ENCODE measurements at regions not wholly inside any gene's neighbourhood (a gene's known extent, or its start where the extent isn't known, plus 50 kb on each side); places are given as distances from the start of the nearest gene placed in this dataset.
"Not testable (repeated sequence)": the region's sequence is repeated elsewhere in the genome, so short reads cannot be mapped to it uniquely, and the experiment has no call there.

DNA sequence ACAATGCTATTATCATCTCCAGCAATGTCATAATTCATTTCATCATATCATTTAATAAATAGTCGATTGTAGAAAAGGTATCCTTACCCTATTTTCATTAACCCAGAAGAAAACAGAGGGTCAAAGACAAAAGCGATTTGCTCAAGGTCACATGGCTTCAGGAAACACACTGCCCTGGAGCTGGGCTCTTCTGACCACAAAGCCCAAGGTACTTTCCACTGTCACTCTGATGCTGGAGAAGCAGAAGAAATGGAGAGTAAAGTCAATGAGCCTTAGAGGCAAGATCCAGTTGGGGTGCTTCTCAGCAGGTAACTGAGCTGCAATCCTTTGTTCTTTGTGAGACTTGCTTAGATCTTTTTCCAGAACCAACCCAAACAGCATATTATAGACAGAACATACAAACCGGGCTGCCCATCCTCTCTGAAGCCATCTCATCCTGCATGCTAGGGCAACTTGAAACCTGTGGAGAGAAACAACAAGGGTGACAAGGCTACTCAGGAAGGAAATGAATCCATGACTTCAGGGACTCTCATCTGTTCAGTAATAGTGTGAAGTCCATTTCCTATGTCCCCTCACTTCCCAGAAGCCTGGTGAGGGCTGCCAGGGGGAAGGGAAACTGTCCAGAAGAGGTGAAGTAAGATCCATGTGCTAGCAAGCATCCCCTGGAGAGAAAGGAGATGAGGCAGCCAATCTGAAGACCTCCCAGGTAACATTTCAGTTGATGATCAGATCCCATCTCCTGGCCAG, 148.6 kb upstream of the SVIL start:
- DNase-seq, result no peak

DNA sequence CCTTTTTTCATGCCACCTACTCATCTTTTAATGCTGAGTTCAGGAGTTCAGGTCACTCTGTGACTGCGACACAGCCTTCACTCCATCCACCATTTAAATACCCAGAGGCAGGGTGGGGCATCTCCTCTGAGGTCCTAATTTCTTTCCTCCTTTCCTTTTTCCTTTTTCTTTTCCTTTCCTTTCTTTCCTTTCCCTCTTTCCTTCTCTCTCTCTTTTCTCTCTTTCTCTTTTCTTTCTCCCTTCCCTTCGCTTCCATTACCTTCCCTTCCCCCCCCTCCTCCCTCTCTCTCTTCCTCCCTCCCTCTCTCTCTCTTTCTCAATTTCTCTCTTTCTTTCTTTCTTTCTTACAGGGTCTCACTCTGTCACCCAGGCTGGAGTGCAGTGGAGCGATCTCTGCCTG, 145.9 kb upstream of the SVIL start:
- no peak for DNase-seq

- DNase-seq, result no peak
Measured at GRCh38 chr10:29780096-29780495, 145.3 kb upstream of the SVIL start.

- no peak for DNase-seq
Measured at GRCh38 chr10:29776246-29776645, 141.5 kb upstream of the SVIL start.

DNA sequence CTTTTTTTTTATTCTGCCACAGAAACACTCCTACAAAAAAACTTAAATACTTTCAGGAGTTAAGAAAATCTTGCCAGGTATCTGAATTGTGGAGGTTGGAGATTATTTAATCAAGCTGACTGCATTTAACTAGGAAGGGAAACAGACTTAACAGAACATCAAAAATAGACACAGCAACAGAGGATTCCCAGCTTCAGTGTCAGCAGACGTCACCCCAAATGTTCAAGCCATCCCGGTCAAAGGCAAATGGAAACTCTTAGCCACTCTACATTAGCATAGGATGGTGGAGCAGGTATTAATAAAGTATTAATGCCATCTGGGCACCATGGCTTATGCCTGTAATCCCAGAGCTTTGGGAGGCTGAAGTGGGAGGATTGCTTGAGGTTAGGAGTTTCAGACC, 139.7 kb upstream of the SVIL start:
- DNase-seq, result no peak

DNA sequence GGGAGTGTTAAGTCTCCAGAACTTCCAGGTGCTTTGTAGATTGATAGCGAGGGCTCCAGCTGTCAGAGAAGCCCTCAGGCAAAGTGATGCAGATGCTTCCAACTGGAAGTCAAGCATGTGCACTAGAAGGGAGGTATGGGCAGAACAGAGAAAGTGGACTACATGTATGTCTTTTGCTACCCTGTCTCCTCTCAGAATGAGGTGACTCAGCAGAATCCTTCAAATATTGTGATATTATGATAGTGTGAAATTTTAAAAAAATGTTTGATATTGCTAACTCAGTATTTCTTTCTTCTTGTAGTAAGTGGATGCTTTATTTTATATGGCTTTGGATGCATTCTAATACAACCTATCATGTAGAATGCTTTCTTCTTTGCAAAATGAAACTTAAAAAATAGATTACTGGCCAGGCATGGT, 138.9 kb upstream of the SVIL start:
- no peak for DNase-seq

- DNase-seq, result no peak
Measured at GRCh38 chr10:29772403-29772802, 137.6 kb upstream of the SVIL start.

GRCh38 chr10:29771376-29771775, 136.6 kb upstream of the SVIL start:
- DNase-seq, result no peak

- DNase-seq, result not testable (repeated sequence)
Measured at GRCh38 chr10:29769277-29769676, 134.5 kb upstream of the SVIL start.

GRCh38 chr10:29767968-29768367, 133.2 kb upstream of the SVIL start:
- DNase-seq, result no peak

DNA sequence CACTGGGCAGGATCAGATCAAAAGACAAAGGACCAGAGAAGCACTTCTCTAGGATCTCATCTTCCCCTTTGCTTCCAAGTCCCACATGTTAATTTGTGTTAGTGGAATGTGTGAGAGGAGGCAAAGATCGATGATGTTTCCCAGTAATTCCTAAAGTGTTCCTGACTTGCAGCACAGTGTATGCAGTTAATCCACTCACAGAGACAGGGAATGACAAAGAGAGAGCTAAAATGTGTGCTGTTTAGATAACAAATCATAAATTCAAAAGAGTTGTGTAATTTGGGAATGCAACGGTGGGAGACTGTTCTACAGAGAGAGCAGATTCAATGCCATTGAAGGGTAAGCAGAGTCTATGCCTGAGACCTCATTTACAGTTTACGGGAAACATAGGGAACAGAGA, 132.0 kb upstream of the SVIL start:
- DNase-seq, result no peak

DNA sequence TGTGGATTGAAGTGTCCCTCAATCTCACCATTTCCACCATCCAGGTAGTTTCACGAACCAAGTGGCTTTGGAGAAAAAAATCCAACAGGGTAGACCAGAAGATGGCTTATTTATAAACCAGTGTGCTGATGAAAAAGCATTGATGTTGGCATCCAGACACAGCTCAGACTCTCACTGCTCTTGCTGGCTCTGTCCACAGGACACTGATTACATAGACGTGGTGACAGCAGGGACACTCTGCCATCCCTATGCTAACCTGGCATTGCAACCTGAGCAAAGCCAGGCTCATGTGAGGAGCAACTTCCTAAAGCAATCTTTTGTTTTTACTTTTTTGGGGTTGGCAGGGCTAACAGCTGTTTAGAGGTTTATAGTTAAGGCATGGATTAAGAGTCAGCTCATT, 130.6 kb upstream of the SVIL start:
- DNase-seq, result no peak

GRCh38 chr10:29763396-29763795, 128.6 kb upstream of the SVIL start:
- DNase-seq, result no peak

DNA sequence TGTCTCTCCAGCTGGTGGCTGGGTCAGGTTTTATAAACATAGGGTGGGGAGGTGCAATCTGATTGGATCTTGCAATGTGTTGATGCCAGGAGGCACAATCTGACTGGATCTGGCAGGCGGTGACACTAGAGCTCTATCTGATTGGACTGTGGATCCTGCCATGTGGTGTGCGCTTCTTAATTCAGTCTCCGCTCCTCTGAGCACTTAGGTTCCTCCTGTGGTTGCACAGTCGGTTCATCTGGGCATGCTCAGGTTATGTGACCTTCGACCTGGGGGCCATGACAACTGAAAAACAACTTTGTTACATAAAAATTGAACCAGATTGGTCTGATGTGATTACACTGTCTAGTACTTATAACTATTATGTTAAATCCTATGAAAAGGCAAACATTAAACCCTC, 127.1 kb upstream of the SVIL start:
- DNase-seq, result no peak

DNA sequence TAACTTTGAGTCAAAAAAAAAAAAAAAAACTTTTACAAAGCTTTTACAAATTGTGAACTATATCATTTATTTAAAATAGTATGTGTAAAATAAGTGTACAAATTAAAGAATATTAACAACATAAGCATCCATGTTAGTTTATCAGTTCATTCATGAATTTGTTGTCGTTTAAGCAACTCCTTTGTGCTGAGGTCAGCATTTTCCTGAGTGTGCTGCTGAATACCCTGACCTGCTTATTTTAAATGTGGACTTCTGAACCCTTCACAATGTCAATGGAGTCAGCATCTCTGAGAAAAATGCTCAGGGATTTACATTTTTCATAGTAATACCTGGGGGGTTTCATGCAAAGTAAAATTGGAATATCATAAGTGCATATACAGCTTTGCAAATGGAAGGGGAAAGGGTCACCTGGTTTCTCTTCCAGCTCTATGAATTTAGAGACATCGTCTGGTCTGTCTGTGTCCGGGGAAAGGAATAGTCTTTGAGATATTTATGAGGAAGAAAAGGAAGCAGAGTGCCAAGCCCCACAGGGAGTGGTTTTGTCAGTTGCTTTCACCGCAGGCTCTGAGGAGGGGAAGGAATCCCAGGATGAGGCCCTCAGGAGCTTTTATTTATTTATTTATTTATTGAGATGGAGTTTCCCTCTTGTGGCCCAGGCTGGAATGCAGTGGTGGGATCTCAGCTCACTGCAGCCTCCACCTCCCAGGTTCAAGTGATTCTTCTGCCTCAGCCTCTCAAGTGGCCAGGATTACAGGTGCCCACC, 125.5 kb upstream of the SVIL start:
- no peak for DNase-seq

GRCh38 chr10:29757551-29758297, 123.0 kb upstream of the SVIL start:
- no peak for DNase-seq

DNA sequence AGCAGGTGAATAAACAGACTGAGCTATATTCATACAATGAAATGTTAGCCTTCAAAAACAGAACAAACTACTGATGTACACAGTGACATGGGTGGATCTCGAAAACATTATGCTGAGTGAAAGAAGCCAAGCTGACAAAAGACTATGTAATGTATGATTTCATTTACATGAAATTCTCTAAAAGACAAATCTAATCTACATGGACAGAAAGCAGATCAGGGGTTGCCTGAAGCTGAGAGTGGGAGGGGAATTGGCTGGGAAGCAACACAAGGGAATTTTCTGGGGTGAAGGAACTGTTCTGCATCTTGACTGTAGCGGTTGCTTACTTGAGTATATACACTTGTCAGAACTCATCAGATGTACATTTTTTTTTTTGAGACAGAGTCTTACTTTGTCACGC, 121.7 kb upstream of the SVIL start:
- no peak for DNase-seq

DNA sequence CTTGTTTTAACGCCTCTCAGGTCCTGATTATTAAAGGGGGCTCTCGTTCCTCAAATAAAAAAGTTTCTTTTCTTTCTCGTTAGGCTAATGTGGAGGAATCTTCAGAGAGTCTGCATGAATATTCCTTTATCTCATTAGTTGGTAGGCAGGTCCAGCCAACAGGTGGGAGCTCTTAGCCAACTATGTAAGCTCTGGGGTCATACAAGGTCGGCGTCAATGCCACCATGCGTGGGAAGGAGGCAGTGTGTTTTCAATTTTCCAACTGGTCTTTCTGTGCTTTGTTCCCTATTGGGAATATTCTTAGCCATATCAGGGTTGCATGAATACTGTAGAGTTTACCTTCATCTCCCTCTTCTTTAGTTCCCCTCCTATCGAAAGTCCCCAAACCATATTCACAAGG, 118.5 kb upstream of the SVIL start:
- DNase-seq, result no peak

DNA sequence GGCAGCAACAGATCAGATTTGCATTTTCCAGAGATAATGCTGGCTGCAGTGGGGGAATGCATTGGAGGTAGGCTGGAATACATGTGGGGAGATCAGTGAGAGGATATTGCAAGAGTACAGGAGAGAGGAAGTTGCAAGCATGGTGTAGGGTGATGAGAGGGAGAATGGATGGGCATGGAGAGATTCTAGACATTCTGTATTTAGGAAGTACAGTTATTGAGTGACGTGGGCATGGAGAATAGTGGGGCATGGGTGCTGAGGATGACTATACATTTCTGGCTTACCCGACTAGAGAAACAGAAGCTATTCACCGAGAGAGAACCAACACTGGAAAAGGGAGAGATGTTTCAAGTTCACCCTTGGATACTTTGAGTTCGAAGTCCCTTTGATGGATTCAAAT, 116.9 kb upstream of the SVIL start:
- DNase-seq, result no peak

DNA sequence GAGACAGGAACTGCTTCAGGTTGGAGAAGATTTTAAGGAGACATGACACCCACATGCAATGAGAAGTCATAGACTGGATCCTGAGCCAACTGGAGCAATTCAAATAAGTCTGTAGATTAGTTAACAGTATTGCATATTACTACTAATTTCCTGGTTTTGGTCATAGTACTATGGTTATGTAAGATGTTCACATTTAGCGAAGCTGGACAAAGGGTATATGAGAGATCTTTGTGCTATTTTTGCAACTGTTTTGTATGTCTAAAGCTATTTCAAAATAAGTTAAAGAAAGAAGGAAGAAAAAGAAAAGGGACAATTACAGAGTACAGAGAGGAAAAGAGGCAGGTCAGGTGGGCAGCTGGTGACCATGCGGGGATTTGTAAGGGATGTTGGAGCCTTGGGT, 116.5 kb upstream of the SVIL start:
- no peak for DNase-seq

- DNase-seq, result no peak
Measured at GRCh38 chr10:29749150-29749549, 114.4 kb upstream of the SVIL start.

- no peak for DNase-seq
Measured at GRCh38 chr10:29748109-29748650, 113.4 kb upstream of the SVIL start.

DNA sequence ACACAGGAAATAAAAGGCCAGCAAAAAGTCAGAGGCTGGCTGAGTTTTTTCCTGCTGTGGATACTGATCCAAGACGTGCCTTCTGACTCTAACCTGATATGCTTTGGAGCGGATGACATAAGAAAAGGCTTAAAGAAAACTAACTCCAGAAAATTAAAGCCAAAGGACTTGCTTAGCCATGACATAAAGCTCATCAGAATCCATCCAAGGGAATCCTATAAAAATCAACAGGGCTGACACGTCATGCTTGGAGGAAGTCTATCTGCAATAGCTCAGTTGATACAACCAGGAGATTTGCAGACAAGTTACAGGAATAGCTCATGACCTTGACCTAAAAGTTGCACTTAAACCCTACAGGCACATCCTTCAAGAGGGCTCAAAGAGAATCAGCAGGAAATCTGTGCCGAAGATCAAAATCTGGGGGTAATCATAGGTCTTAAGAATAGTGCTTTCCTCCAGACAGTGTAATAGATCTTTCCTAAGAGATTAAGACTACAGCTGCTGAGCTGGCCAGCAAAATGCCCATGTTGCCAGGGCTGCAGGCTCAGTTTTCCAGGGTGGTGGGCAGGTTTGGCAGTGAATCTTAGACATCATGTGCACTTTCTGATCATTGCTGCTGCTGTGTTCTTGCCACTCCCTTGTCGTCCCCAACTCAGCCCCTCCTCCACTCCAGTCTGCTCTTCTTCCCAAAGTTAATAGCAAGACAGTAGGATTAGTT, 111.5 kb upstream of the SVIL start:
- no peak for DNase-seq

Data from activated CD8-positive, alpha-beta memory T cell treated with anti-CD3 and anti-CD28 coated beads, Interleukin-2, amount 50 U/mL, for 4 hours (primary cell).